GM21447 (cell line): ENCODE measurements at regions not wholly inside any gene's neighbourhood (a gene's known extent, or its start where the extent isn't known, plus 50 kb on each side); places are given as distances from the start of the nearest gene placed in this dataset.

ENCODE experiments used
- ATAC-seq: cut with Tn5 transposase; IDR thresholded peaks from one replicate; pipeline ENCODE4 v1.9.1; 2021; ENCODE audit not compliant: unreplicated experiment

DNA sequence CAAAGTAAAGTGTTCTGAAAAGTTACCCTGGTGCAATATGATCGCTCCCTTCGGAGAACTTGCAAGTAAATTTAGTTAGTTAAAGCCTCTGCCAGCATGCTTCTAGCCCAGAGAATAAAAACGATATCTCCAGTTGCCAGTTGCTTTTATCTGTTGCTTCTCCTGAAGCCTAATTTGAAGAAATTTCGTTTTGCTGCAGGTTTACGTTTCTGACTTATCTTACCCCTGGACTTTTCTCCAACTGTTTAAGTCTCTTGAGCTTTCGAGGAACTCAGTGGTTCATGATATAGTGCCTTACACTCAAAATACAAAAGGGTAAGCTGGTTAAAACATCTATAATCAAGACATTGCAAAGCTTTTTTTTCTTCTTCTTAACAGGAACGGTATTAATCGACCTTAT, 131.1 kb downstream of the FAM161A start:
- no peak for ATAC-seq

DNA sequence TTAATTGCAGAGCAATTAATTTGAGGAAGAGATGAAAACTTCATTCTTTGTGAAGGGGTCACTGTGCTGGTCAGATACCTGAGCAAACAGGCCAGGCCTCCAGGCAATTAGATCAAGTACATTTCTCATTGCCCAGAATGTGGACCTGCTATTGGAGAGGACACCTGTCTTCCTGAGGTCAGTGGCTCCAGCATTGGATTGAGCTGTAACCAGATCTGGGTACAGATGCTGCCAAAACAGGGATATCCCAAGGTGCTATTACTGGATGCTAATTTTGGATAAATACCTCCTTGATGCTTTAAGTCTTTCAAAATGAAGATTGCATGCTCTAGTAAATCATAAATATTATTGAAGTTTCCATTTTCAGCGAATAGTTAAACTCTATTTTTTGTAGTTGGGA, 131.5 kb downstream of the FAM161A start:
- ATAC-seq, result no peak

DNA sequence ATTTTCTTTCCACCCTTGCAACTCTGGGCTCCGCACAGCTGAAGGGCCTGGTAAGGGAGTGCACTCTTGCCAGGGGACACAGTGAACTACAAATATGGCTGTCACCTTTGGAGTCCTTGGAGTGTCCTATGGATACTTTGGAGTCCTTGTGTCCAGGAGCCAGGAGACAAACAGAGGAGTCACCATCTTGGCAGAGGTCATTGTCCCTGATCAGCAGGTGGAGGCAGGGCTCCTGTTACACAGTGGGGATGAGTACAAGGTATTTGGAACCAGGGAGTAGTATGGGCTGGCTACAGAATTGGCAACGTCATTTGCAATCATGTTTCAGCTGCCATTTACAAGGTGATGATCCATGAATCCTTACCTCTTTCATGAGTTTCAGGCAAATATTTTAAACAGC, 132.5 kb downstream of the FAM161A start:
- ATAC-seq, result no peak

DNA sequence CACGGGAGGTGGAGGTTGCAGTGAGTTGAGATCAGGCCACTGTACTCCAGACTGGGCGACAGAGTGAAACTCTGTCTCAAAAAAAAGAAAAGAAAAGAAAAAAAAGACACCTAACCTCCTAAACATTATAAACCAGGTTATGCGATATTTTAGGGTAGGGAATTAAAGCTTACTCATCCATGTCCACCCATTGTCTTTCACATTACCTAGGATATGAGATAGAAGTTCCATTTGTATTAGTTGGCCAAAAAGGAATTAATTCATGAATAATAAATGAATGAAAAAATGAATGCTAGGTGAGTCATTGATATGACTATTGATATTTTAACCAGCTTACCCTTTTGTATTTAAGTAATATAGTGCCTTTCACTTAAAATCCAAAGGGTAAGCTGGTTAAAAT, 132.9 kb downstream of the FAM161A start:
- ATAC-seq, result no peak

DNA sequence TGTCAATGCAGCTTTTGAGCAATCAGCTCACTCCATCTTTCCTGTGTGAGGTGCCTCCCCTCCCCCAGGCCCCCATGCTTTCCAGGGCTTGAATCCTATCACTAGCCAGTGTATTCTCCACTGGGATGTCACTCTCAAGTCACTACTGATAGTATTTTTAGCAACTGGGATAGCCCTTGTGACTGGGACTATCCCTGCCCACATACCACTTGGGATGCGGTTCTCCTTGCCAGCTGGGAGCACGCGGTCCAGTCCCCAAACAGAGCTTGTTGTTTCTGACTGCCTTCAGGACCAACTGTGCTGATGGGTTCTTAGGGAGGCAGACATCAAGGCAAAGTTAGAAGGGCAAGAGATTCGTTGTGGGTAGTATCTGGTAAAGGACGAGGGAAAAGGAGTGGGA, 134.9 kb downstream of the FAM161A start:
- no peak for ATAC-seq

DNA sequence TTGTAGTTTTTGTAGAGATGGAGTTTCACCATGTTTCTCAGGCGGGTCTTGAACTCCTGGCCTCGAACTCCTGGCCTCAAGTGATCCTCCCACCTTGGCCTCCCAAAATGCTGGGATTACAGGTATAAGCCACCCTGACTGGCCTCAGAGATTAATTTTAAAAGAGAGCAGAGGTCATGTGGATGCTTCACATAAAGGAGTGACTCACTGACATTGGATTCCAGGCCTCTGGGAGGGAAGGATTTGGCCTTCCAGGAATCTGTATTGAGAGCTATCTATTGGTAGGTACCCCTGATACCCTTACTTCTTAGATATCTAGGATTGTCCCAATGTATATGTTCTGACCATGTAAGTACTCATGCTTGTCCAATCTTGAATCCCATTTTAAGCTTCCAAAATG, 138.4 kb downstream of the FAM161A start:
- ATAC-seq, result no peak

DNA sequence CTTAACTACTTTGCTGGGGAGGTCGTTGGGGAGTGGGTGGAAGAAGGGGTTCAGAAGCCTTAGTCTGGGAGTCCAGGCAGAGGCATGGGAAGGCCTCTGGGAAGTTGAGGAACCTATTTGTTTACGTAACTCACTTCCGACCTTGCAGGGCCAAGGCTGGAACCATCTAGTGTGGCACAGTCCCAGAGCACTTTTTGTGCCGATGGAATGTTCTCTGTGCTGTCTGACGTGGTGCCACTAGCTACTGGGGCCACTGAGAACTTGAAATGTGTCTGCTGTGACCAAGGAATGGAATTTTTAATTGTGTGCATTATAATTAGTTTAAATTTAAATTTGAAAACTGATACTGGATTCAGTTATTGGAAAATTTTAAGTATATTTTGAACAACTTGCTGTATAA, 139.7 kb downstream of the FAM161A start:
- ATAC-seq, result no peak

DNA sequence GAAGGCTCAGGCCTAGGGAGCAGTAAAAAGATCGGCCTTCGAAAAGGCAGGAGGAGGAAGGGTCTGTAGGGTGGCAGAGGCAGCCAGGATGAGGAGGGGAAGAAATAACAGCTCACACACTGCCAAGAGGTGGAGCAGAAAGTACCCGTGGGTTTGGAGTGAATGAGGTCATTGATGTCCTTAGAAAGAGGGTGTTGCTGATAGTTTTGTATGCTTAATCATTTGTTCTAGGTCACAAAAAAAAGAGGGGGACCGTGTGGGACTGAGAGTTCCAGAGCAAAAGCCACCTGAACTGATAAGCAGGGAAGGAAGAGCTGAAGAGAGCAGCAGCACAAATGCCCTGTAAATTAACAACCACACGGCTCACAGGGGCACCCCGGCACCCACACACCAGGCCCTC, 140.4 kb downstream of the FAM161A start:
- ATAC-seq, result no peak

DNA sequence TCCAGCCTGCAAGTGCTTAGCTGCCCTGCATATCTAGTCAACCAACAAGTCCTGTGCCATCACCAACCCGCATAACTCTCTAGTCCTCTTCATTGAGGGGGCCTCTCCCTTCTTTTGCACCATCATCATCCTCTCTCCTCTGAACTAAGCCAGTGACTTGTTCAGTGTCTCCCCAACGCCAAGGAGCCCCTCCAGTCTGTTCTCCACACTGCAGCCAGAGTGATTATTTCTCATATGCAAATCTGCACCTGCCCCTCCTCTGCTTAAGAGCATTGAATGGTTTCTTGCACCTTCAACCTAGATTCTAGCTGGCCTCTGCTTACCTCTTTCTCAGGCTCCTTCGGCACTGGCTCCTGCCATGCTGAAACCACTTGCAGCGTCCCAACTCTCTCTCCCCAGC, 141.8 kb downstream of the FAM161A start:
- ATAC-seq, result no peak

DNA sequence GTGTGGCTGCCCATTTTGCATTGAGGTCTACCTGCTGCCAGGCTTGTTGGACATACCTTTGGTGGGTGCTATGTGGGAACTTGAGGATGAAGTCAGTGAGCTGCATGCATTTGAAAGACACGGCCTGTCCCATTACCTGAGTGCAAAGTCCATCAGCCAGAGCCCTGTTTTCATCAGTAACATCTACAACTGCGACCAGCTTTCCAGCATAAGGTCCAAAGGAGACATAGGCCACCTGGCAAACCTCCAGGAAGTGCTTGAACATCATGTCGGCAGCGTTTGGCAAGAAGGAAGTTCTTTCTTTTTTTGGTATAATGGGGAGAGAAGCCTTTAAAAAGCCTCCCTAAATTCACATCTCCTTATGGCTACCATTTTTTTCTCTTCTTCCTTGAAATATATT, 143.1 kb downstream of the FAM161A start:
- no peak for ATAC-seq

DNA sequence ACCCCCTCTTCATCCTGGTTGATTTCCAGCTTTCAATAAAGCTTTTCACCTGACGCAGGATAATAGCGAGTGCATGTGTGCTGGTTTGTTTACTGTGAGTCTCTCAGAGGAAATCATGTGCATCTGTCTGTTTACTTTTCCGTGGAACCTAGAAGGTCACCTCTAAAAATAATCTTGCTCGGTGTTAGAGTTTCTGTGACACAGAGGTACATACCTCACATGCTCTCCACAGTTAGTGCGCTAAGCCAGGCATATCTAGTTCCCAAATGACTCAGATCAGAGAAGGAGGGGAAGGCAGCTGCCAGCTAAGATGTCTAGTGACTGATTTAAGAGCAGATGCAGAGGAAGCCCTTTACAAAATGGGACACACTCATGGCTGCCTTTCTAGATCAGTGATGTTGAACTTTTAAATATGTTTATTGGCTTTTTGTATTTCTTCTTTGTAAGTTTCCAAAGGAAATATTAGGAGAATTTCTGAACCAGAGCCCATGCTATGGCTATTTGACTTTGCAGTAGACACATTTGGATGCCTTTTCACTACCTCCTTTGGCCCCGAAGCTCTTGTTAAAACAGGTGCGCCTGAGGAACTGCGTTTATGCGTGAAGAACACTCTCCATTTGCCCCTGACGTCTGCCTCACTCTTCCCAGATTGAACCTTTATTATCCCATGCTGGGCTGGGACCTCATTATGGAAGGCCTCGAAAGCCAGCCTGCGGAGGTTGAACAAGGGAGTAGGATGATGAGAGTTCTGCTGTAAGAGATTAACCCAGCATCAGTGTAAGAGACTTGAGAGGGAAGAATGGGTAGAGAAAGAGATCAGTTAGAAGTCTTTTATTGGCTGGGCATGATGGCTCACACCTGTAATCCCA, 145.6 kb downstream of the FAM161A start:
- peak; percentile 98 for ATAC-seq

DNA sequence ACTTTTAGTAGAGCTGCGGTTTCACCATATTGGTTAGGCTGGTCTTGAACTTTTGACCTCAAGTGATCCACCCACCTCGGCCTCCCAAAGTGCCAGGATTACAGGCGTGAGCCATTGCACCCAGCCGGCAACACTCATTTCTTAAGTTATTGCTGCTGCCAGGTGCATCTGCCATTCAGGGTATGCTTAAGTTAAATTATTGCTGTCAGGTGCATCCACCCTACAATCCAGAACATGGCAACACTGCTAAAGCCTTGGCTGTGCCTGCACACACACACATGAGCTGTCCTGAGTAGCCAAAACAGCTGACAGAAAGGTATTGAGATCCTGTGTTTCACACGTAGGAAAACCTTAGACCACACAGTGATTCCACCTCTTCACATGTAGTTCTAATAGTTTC, 148.2 kb downstream of the FAM161A start:
- ATAC-seq, result no peak

DNA sequence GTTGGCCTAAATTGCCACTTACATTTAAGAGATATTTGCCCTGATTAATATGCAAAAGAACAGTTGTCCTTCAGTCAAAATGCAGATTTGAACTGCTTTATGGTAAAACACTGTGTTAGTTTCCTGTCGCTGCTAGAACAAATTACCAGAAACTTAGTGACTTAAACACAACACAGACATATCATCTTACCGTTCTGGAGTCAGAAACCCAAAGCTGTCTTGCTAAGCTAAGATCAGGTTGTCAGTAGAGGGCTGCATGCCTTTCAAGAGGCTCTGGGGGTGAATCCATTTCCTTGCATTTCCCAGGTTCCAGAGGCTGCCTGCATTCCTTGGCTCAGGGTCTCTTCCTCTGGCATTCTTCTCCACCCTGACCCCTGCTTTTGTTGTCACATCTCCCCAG, 149.5 kb downstream of the FAM161A start:
- ATAC-seq, result no peak

DNA sequence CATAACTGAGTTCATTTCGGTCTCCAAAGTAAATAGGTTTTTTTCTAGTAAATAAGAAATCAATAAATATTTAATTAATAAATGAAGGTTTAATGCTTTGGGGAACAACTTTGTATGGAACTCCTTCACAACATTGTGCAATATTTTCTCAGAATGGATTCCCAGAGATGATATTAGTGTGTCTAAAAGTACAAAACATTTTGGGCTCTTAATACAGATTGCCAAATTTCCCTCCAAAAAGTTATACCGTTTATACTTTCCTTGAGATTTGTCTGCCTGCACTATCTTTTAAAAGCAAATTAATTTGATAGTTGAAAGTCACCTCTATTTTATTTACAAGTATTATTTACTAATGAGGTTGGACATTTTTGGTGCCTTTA, 151.8 kb downstream of the FAM161A start:
- ATAC-seq, result no peak

DNA sequence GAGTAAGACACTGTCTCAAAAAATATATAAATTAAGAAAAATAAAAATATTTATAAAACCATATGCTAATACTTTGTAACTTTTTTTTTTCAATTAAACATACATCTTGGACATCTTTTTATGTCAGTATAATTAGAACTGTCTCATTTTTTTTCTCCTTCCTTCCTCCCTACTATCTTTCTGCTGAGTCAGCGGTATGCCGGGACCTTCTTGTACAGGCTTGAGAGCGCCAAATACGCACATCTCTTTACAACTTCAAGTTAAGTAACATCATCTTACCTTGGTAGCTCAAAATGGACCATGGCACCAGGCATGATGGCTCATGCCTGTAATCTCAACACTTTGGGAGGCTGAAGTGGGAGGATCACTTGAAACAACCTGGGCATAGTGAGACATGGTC, 153.4 kb downstream of the FAM161A start:
- no peak for ATAC-seq

DNA sequence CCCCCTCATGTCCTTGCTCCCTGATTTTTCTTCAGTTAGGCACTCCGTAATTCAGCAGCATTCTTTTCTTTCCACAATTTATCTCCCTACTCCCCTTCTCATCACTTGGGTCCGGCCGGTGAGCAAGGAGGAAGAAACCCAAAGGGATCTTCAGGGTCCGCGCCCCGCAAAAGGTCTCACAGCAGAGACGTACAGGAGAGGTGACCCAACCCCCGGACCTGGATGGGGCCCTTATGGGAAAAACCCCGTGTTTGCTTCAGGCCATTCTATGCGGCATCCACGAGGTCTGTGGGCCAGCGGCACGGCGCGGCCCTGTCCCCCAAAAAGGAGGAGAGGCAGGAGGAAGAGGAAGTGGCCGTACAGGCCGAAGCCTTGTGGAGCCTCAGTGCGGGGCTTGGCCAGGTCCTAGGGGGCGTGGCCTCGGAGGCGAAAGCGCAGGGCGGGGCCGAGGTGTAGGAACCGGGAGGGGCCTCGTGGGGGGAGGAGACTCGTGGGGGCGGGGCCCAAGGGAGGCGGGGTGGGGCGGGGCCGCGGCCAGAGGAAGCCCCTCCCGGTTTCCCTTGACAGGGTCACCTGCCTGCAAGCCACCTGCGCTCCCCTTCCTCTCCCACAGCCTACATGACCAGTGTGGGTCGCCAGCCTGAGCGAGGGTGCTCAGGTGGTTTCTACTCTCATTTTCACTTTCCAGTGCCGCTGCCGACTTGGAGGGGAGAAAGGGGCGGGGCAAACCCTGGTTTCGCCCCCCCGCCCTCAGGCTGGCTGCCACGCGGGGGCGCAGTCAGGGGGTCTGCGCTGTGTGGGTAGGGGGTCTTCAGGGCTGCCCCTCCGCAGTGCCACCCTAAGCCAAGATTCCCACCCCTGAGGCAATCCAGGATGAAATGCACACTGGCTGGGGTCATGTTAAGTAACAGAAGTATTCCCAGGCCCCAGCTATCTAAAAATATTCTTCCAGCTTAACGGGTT, 156.4 kb upstream of the XPO1 start:
- ATAC-seq, result peak; percentile 96

DNA sequence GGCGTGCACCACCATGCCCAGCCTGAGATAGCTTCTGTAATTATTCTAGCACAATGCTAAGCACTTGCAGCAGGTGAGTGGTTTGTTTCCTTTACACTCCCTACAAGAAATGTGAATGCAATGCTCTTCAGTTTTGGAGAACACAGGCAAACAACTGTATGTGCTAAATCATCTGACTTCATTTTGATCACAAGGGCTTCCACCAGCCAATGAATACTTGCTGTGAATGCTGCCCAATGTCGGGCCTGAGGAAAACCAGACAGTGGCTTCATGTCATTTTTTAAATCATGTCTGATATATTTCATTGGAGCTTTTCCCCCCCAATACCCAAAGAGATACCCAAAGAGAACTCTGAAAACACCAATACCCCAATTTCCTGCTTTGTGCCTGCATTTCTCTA, 155.6 kb upstream of the XPO1 start:
- ATAC-seq, result no peak

DNA sequence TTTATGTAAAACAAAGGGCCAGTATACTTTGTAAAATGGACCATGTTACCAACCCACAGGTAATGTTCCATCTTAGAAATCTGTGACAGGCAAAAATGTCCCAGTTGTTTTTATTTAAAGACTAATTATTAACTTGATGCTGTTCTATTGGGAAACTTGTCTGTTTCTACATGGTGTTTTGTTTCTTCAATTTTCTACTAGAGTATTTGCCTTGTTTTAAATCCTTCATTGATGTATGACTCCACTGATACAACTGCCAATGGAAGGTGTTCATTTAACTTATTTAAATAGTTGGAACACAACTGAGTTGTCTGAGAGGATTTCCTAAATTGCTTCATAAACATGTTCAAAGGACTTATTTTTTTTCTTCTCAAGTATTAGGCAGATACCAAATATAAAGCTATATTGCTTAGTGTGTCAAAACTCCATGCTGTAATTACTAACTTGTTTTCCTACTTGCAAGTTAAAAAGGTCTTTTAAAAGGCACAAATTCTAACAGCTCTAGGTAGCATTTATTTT, 152.0 kb upstream of the XPO1 start:
- ATAC-seq, result no peak

DNA sequence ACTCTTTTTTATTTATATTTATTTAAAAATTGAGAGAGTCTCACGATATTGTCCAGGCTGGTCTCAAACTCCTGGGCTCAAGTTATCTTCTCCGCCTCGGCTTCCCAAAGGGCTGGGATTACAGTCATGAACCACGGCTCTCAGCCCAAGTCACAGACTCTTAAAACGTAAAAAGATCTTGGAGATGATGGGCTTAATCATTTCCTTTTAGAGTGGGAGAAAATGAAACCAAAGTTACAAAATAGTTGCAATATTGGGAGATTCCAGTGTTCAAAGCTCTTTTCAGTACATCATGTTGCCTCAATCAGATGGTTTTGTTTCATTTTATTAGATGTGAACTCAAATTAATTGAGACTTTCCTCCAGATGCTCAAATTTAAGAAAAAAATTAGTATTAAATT, 151.4 kb upstream of the XPO1 start:
- ATAC-seq, result no peak

DNA sequence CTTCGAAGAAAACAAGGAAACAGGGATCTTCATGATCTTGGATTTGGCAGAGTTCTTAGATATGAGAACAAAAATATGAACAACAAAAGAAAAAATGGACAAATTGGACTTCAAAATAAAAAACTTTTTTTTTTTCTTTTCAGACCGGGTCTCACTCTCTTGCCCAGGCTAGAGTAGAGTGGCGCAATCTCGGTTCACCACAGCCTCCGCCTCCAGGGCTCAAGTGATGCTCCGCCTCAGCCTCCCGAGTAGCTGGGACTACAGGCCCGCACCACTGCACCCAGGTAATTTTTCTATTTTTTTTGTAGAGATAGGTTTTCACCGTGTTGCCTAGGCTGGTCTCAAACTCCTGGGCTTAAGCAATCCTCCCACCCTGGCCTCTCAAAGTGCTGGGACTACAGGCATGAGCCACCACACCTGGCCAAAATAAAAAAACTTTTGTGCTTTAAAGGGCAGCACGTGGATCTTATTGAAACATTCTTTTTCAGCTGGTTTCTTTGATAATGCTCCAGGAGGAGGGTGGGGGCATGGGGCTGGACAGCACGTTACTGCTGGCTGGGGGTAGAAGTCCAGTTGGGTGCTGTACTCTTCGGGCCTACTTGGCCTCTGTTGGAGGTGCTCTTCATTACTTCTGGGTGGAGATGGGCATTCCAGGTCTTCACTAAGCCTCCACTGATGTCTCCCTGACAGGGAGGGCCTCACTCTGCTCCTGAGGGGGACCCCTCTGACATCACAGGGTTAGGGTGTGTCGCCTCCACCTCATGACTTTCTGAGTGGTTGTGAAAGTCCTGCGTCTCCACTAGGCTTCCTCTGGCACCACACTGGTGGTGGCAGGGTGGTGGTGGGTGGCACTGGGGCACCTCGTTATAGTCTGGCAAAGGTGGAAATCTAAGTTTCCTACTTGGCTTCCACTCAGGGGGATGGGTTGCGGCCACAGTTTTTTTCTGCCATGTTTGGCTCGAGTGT, 150.5 kb upstream of the XPO1 start:
- ATAC-seq, result no peak

DNA sequence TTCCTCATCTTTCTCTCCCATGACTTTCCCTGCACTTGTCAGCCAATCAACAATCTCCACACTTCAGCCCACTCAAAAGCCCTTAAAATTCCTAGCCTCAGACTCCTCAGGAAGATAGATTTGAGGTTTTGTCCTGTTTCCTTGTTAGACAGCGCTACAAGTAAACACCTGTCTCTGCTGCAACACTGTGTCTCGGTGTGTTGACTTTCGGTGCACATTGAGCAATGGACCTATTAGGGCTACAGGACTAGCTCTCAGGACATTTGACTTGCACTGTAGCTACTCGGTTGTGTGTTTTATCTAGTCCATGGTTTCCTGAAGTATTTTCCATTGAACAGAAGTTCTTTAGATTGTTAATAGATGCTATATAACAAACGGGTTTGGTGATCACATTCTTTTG, 140.9 kb upstream of the XPO1 start:
- ATAC-seq, result no peak
